ENCODE measurements at regions not wholly inside any gene's neighbourhood (a gene's known extent, or its start where the extent isn't known, plus 50 kb on each side); places are given as distances from the start of the nearest gene placed in this dataset.

DNA sequence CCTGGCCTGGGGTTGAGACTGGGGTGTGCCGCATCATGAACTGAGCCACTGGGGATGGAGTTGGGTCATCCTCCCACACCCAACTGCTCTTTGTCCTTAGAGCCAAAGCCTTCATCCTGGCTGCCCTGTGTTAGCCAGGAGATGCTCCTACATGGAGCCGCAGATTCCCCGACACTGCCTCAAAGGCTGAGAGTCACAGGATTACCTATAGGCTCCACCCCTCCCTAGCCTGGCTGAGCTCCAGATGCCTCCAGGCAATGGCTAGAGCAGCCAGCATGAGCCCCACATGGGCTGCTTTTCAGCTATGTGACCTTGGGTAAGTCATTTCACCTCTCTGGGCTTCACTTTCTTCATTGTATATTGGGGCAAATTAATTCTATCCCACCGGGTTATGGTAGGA lies 119.9 kb upstream of the POU3F1 start:
- H4K20me1 ChIP-seq (replicated peaks; ENCODE audit: control insufficient read depth, extremely low read depth, insufficient read depth, low read length): no peaks in the 10 kb centered on the region
- intact Hi-C loops (cut with micrococcal nuclease) (no loop called here), dilution Hi-C loops (cut with MboI; ENCODE audit: extremely low pct_ligation_motif_present, low sequenced_read_pairs) (no loop called here)
- H3K9ac ChIP-seq (replicated peaks; ENCODE audit: extremely low read depth, insufficient read depth, low read length): no peak overlapping the region
- CTCF ChIA-PET: no interaction called here
- TF ChIP-seq MYC (IDR thresholded peaks at IDR 0.05; ENCODE audit: low read depth, low read length) (no peak), POLR2AphosphoS5 (IDR thresholded peaks at IDR 0.05; ENCODE audit: insufficient read depth, low read depth, low read length) (no peak), POLR2A (IDR thresholded peaks at IDR 0.05; ENCODE audit: low read depth, low read length) (no peak), FOS (IDR thresholded peaks at IDR 0.05; ENCODE audit: borderline replicate concordance, insufficient read depth, low read length) (no peak), JUN (IDR thresholded peaks at IDR 0.05; ENCODE audit: borderline replicate concordance, insufficient read depth, insufficient read length, low read depth) (no peak)
- TF ChIP-seq, protein P1, sequence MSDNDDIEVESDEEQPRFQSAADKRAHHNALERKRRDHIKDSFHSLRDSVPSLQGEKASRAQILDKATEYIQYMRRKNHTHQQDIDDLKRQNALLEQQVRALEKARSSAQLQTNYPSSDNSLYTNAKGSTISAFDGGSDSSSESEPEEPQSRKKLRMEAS (IDR thresholded peaks at IDR 0.05; ENCODE audit: insufficient read depth, insufficient read length): no peak
- TF ChIP-seq, protein P2, sequence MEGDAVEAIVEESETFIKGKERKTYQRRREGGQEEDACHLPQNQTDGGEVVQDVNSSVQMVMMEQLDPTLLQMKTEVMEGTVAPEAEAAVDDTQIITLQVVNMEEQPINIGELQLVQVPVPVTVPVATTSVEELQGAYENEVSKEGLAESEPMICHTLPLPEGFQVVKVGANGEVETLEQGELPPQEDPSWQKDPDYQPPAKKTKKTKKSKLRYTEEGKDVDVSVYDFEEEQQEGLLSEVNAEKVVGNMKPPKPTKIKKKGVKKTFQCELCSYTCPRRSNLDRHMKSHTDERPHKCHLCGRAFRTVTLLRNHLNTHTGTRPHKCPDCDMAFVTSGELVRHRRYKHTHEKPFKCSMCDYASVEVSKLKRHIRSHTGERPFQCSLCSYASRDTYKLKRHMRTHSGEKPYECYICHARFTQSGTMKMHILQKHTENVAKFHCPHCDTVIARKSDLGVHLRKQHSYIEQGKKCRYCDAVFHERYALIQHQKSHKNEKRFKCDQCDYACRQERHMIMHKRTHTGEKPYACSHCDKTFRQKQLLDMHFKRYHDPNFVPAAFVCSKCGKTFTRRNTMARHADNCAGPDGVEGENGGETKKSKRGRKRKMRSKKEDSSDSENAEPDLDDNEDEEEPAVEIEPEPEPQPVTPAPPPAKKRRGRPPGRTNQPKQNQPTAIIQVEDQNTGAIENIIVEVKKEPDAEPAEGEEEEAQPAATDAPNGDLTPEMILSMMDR (IDR thresholded peaks at IDR 0.05; ENCODE audit: extremely low read depth in 1 of 2, insufficient read depth in 1 of 2, low read depth in 1 of 2, low read length in 2 of 2): no peak
- H2AFZ ChIP-seq (ENCODE audit: low read depth, low read length): no peak overlapping the region
- no peaks in the 10 kb centered on the region for H3K9me1 ChIP-seq (replicated peaks; ENCODE audit: control insufficient read depth, extremely low read depth, insufficient read depth, low read length)
- no TSS peak for BruUV-seq (replicated peaks)
- no peaks in the 10 kb centered on the region for H3K27me3 ChIP-seq (ENCODE audit: control insufficient read depth in 2 of 2, insufficient read depth in 2 of 2, low read length in 2 of 2)
- H3K79me2 ChIP-seq (ENCODE audit: control insufficient read depth, insufficient read depth, low read length): no peaks in the 10 kb centered on the region
- no peaks in the 10 kb centered on the region for H3K36me3 ChIP-seq (ENCODE audit: control insufficient read depth in 2 of 2, extremely low read depth in 1 of 2, insufficient read depth in 2 of 2, low read length in 2 of 2)
- no peak overlapping the region for H3K4me3 ChIP-seq (replicated peaks in 1 of 3; ENCODE audit: insufficient read depth in 1 of 3, low read depth in 1 of 3, low read length in 3 of 3)
- H3K4me2 ChIP-seq (ENCODE audit: insufficient read depth, low read length): no peak overlapping the region
- no peak for DNase-seq (ENCODE audit: low read depth, low spot score)
- H3K27ac ChIP-seq (ENCODE audit: insufficient read depth, low read depth, low read length): no peak overlapping the region
- POLR2A ChIA-PET: no interaction called here
- H3K9me3 ChIP-seq (replicated peaks; ENCODE audit: control insufficient read depth, insufficient read depth, low read length): no peaks in the 10 kb centered on the region
- no peaks in the 10 kb centered on the region for H3K4me1 ChIP-seq (ENCODE audit: control insufficient read depth, extremely low read depth, insufficient read depth, low read length)
- no peak for FAIRE-seq
